ENCODE measurements at regions not wholly inside any gene's neighbourhood (a gene's known extent, or its start where the extent isn't known, plus 50 kb on each side); places are given as distances from the start of the nearest gene placed in this dataset.

DNA sequence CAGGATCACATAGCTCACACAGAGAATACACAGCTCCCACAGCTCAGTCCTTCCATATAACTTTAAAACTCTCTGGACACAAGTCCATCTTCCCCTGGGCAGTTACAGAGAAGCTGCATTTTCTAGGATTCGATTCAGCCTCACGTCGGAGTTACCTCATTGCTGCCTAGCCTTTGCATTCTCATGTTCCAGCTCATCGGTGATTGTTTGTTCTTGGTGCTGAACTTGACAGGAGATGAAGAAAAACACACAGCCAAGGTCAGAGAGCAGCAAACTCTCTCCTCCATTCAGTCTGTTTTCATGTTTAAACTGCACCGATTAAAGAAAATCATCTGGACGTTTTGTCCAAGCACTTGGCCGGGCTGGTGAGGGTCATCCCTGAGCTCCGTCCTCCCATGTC lies 375.5 kb upstream of the CFAP20DC start:
- intact Hi-C loops (cut with micrococcal nuclease; ENCODE audit: unreplicated experiment), result no loop called here
- no peak overlapping the region for H3K27ac ChIP-seq (ENCODE audit: low read depth, low read length, poor library complexity, severe bottlenecking)
- POLR2A ChIA-PET (ENCODE audit: low non-redundant PET), result no interaction called here

DNA sequence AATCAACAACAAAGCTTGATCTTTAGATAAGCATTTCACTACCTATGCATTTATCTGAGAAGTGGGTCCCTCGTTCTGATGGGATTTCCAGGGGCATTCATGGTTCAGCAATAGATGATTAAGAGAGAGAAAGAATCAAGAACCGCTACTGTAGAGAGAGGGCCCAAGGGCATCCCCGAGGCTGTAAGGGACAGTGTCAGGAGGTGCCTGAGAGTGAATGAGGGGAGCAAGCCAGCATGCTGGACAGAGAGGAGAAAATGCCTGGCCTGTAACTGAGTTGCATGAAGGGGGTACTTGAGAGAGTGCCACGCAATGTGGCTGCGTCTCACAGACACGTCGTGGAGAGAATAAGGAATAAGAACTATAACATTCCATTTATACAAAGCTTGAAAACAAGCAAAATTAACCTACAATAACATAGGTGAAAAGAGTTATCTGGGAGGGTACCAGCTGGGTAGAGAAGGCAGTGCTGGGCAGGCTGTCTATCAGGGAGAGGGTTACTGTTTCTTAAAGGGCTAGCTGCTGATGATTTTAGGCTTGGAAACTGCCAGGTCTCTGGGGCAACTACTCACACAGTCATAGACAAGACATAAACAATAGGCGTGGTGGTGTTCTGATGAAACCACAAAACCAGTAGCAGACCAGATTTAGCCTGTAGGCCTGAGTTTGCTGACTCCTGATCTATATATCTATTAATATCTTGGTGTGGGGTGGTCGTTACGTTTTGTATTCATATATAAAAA lies 374.6 kb upstream of the CFAP20DC start:
- H3K4me1 ChIP-seq (ENCODE audit: insufficient read depth, low read length, poor library complexity, severe bottlenecking), result no peaks in the 10 kb centered on the region
- ChIA-PET CTCF (no interaction called here), POLR2A (ENCODE audit: low non-redundant PET) (no interaction called here)
- intact Hi-C loops (cut with micrococcal nuclease; ENCODE audit: unreplicated experiment), result no loop called here
- H3K27me3 ChIP-seq (replicated peaks; ENCODE audit: insufficient read depth, low read depth, low read length, poor library complexity), result no peaks in the 10 kb centered on the region
- no peaks in the 10 kb centered on the region for H3K36me3 ChIP-seq (ENCODE audit: insufficient read depth, low read length, poor library complexity, severe bottlenecking)
- H3K27ac ChIP-seq (ENCODE audit: low read depth, low read length, poor library complexity, severe bottlenecking), result no peak overlapping the region
- H3K9me3 ChIP-seq (ENCODE audit: low read depth, low read length, poor library complexity, severe bottlenecking), result no peaks in the 10 kb centered on the region
- no peak for DNase-seq (ENCODE audit: low spot score)
- H3K4me3 ChIP-seq (ENCODE audit: low read depth, low read length, poor library complexity, severe bottlenecking), result no peak overlapping the region
- BruUV-seq (replicated peaks), result no TSS peak
- TF ChIP-seq EZH2 (IDR thresholded peaks at IDR 0.05; ENCODE audit: borderline replicate concordance, low read depth, low read length, poor library complexity, severe bottlenecking), result no peak
- TF ChIP-seq, protein P1, sequence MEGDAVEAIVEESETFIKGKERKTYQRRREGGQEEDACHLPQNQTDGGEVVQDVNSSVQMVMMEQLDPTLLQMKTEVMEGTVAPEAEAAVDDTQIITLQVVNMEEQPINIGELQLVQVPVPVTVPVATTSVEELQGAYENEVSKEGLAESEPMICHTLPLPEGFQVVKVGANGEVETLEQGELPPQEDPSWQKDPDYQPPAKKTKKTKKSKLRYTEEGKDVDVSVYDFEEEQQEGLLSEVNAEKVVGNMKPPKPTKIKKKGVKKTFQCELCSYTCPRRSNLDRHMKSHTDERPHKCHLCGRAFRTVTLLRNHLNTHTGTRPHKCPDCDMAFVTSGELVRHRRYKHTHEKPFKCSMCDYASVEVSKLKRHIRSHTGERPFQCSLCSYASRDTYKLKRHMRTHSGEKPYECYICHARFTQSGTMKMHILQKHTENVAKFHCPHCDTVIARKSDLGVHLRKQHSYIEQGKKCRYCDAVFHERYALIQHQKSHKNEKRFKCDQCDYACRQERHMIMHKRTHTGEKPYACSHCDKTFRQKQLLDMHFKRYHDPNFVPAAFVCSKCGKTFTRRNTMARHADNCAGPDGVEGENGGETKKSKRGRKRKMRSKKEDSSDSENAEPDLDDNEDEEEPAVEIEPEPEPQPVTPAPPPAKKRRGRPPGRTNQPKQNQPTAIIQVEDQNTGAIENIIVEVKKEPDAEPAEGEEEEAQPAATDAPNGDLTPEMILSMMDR (conservative IDR thresholded peaks at IDR 0.05; ENCODE audit: low read depth, low read length), result no peak

More for the DNA sequence above, 375.5 kb upstream of the CFAP20DC start:
- no peaks in the 10 kb centered on the region for H3K9me3 ChIP-seq (ENCODE audit: low read depth, low read length, poor library complexity, severe bottlenecking)
- H3K27me3 ChIP-seq (replicated peaks; ENCODE audit: insufficient read depth, low read depth, low read length, poor library complexity), result no peaks in the 10 kb centered on the region
- no peaks in the 10 kb centered on the region for H3K4me1 ChIP-seq (ENCODE audit: insufficient read depth, low read length, poor library complexity, severe bottlenecking)
- DNase-seq (ENCODE audit: low spot score), result no peak
- no peaks in the 10 kb centered on the region for H3K36me3 ChIP-seq (ENCODE audit: insufficient read depth, low read length, poor library complexity, severe bottlenecking)
- BruUV-seq (replicated peaks), result no TSS peak
- TF ChIP-seq, protein P1 (conservative IDR thresholded peaks at IDR 0.05; ENCODE audit: low read depth, low read length), result no peak
- no peak for TF ChIP-seq EZH2 (IDR thresholded peaks at IDR 0.05; ENCODE audit: borderline replicate concordance, low read depth, low read length, poor library complexity, severe bottlenecking)
- H3K4me3 ChIP-seq (ENCODE audit: low read depth, low read length, poor library complexity, severe bottlenecking), result no peak overlapping the region
- CTCF ChIA-PET, result no interaction called here

DNA sequence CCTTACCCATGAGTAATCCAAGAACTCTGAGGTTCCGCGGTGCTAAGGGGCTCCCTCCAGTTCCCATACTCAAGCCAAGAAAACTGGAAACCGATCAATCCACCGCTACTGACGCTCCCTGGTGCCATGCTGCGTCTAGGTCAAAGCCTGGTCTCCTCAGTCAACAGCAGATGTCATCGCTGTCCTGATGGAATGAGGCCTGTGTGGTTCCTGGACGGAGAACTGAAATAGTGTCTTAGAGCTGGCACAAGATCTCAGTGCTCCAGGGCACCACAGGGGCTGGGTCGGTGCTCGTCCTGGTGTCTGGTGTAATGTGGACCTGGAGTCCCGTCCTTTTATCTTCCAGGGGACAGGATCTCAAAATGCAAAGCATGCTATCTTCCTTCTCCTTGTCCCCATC lies 373.9 kb upstream of the CFAP20DC start:
- CTCF ChIA-PET, result no interaction called here

More for the DNA sequence above, 373.9 kb upstream of the CFAP20DC start:
- H3K9me3 ChIP-seq (ENCODE audit: low read depth, low read length, poor library complexity, severe bottlenecking), result no peaks in the 10 kb centered on the region
- DNase-seq (ENCODE audit: low spot score), result no peak
- H3K4me3 ChIP-seq (ENCODE audit: low read depth, low read length, poor library complexity, severe bottlenecking), result no peak overlapping the region
- no peak overlapping the region for H3K27ac ChIP-seq (ENCODE audit: low read depth, low read length, poor library complexity, severe bottlenecking)
- no peaks in the 10 kb centered on the region for H3K36me3 ChIP-seq (ENCODE audit: insufficient read depth, low read length, poor library complexity, severe bottlenecking)
- no peak for TF ChIP-seq EZH2 (IDR thresholded peaks at IDR 0.05; ENCODE audit: borderline replicate concordance, low read depth, low read length, poor library complexity, severe bottlenecking)
- TF ChIP-seq, protein P1 (conservative IDR thresholded peaks at IDR 0.05; ENCODE audit: low read depth, low read length), result no peak
- POLR2A ChIA-PET (ENCODE audit: low non-redundant PET), result no interaction called here
- no TSS peak for BruUV-seq (replicated peaks)
- H3K4me1 ChIP-seq (ENCODE audit: insufficient read depth, low read length, poor library complexity, severe bottlenecking), result no peaks in the 10 kb centered on the region
- intact Hi-C loops (cut with micrococcal nuclease; ENCODE audit: unreplicated experiment), result no loop called here
- H3K27me3 ChIP-seq (replicated peaks; ENCODE audit: insufficient read depth, low read depth, low read length, poor library complexity), result no peaks in the 10 kb centered on the region
